ENCODE measurements at regions not wholly inside any gene's neighbourhood (a gene's known extent, or its start where the extent isn't known, plus 50 kb on each side); places are given as distances from the start of the nearest gene placed in this dataset.

DNA sequence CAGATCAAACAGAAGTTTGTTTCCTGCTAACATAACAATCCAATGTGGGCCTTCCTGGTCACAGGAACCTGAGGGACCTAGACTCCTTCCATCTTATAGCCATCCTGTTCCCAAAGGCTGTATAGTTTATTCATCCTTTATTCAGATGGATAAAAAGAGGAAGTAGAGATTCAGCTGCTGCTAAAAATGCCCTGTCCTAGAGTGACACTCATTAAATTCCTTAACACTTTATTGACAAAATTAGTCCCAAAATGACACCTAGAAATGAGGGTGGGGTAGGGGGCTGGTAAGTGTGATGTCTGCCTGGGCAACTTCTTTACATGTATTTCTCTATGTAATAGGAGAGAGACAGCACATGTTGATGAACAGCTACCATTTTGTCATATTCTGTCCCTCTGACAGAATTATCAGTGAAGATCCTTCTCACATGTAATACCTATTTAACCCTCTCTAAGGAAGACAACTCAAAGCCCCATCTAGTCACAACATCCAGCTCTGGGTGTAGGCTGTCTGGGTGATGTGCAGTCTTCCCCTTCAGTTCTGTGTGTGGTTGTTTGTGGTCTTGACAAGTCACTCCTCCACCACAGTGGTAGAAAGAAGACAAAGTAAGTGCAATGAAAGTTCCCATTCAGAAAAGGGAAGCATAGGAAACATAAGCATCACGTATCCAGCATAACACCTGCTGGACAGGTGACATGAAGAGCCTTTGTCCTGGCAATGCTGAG, 253.9 kb upstream of the CNTNAP5 start:
- no peak overlapping the region for H3K9ac ChIP-seq (ENCODE audit: insufficient read depth, low read length)
- H3K79me2 ChIP-seq (ENCODE audit: control insufficient read depth, insufficient read depth, low read length), result no peaks in the 10 kb centered on the region
- TF ChIP-seq, protein P1, sequence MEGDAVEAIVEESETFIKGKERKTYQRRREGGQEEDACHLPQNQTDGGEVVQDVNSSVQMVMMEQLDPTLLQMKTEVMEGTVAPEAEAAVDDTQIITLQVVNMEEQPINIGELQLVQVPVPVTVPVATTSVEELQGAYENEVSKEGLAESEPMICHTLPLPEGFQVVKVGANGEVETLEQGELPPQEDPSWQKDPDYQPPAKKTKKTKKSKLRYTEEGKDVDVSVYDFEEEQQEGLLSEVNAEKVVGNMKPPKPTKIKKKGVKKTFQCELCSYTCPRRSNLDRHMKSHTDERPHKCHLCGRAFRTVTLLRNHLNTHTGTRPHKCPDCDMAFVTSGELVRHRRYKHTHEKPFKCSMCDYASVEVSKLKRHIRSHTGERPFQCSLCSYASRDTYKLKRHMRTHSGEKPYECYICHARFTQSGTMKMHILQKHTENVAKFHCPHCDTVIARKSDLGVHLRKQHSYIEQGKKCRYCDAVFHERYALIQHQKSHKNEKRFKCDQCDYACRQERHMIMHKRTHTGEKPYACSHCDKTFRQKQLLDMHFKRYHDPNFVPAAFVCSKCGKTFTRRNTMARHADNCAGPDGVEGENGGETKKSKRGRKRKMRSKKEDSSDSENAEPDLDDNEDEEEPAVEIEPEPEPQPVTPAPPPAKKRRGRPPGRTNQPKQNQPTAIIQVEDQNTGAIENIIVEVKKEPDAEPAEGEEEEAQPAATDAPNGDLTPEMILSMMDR (conservative IDR thresholded peaks at IDR 0.05 in 1 of 2, IDR thresholded peaks at IDR 0.05 in 1 of 2; ENCODE audit: low read depth in 1 of 2, low read length in 2 of 2), result no peak
- TF ChIP-seq EZH2 (IDR thresholded peaks at IDR 0.05; ENCODE audit: low read length, missing control alignments), result no peak
- no peak overlapping the region for H2AFZ ChIP-seq (ENCODE audit: low read length)
- H3K27me3 ChIP-seq (ENCODE audit: control insufficient read depth, insufficient read depth, low read length), result no peaks in the 10 kb centered on the region
- H3K9me3 ChIP-seq (ENCODE audit: control insufficient read depth, insufficient read depth, low read depth, low read length), result no peaks in the 10 kb centered on the region
- H3K27ac ChIP-seq (ENCODE audit: insufficient read depth, low read length), result no peak overlapping the region
- H3K4me1 ChIP-seq (ENCODE audit: control insufficient read depth, extremely low read depth, insufficient read depth, low read length), result no peaks in the 10 kb centered on the region
- H3K4me3 ChIP-seq (replicated peaks in 1 of 4; ENCODE audit: control extremely low read depth in 1 of 4, insufficient read depth in 1 of 4, low read depth in 3 of 4, low read length in 4 of 4), result no peak overlapping the region
- no peak overlapping the region for H3K4me2 ChIP-seq (ENCODE audit: extremely low read depth, insufficient read depth, low read length)
- H3K36me3 ChIP-seq (ENCODE audit: control insufficient read depth, insufficient read depth, low read length), result no peaks in the 10 kb centered on the region
- DNase-seq (ENCODE audit: low read depth in 2 of 2), result no peak
- no peaks in the 10 kb centered on the region for H4K20me1 ChIP-seq (ENCODE audit: control insufficient read depth, extremely low read depth, insufficient read depth, low read length)

DNA sequence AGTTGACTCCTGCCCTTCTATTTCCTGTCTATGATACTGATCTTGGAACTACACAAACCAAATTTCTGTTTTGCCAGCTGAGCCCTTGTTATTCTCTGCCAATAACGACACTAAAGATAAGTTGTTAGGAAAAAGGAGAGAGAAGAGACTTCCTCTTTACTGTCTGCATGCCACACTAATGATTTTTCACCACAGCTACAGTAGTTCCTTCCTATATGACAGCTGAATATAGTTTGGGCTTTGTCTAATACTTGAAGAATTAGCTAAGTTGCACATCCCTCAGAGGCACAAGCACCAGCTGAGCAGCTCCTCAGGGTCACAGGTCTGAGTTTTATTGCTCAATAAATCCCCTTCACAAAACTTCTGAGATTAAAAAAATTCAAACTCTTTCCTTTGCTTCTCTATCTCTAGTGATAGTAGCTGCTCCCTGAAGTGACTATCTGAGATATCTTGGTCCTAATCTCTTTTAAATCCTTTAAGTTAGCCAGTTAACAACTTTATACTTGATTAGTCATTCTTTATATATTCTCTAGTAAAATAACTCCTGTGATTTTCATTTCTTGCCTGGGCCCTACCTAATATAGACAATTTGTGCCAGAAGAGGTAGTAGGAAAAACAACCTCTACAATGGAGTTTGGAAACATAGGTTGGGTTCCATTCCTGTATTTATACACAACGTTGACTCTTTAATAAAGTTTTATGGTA, 253.0 kb upstream of the CNTNAP5 start:
- H4K20me1 ChIP-seq (ENCODE audit: control insufficient read depth, extremely low read depth, insufficient read depth, low read length), result no peaks in the 10 kb centered on the region
- H3K27ac ChIP-seq (ENCODE audit: insufficient read depth, low read length), result no peak overlapping the region
- no peak for TF ChIP-seq EZH2 (IDR thresholded peaks at IDR 0.05; ENCODE audit: low read length, missing control alignments)
- TF ChIP-seq, protein P1 (conservative IDR thresholded peaks at IDR 0.05 in 1 of 2, IDR thresholded peaks at IDR 0.05 in 1 of 2; ENCODE audit: low read depth in 1 of 2, low read length in 2 of 2), result no peak
- no peaks in the 10 kb centered on the region for H3K27me3 ChIP-seq (ENCODE audit: control insufficient read depth, insufficient read depth, low read length)
- H3K79me2 ChIP-seq (ENCODE audit: control insufficient read depth, insufficient read depth, low read length), result no peaks in the 10 kb centered on the region
- no peak for DNase-seq (ENCODE audit: low read depth in 2 of 2)
- no peaks in the 10 kb centered on the region for H3K9me3 ChIP-seq (ENCODE audit: control insufficient read depth, insufficient read depth, low read depth, low read length)
- no peaks in the 10 kb centered on the region for H3K36me3 ChIP-seq (ENCODE audit: control insufficient read depth, insufficient read depth, low read length)
- no peaks in the 10 kb centered on the region for H3K4me1 ChIP-seq (ENCODE audit: control insufficient read depth, extremely low read depth, insufficient read depth, low read length)
- no peak overlapping the region for H3K9ac ChIP-seq (ENCODE audit: insufficient read depth, low read length)
- no peak overlapping the region for H3K4me2 ChIP-seq (ENCODE audit: extremely low read depth, insufficient read depth, low read length)
- no peak overlapping the region for H2AFZ ChIP-seq (ENCODE audit: low read length)
- no peak overlapping the region for H3K4me3 ChIP-seq (replicated peaks in 1 of 4; ENCODE audit: control extremely low read depth in 1 of 4, insufficient read depth in 1 of 4, low read depth in 3 of 4, low read length in 4 of 4)

DNA sequence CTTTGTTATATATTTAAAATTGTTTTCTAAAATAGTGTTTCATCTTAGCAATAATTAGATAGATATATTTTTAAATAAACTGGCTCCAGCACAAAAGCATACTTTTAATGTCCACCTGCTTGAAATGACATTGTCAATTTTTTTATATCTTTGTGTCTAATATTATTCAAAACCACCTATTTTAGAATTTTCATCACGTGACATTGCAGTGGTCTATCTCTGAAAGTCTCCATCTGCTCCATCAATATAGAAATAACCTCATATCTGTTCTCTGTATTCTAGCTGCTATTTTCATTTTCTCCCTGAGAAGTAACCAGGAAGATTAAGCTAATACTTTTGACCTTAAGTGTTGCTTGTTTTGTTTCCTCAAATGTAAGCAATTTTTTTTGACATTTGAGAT, 248.0 kb upstream of the CNTNAP5 start:
- Histone ChIP-seq H3K4me3 (replicated peaks in 1 of 4; ENCODE audit: control extremely low read depth in 1 of 4, insufficient read depth in 1 of 4, low read depth in 3 of 4, low read length in 4 of 4) (no peak overlapping the region), H3K27me3 (ENCODE audit: control insufficient read depth, insufficient read depth, low read length) (no peaks in the 10 kb centered on the region), H2AFZ (ENCODE audit: low read length) (no peak overlapping the region), H3K4me1 (ENCODE audit: control insufficient read depth, extremely low read depth, insufficient read depth, low read length) (no peaks in the 10 kb centered on the region), H3K9ac (ENCODE audit: insufficient read depth, low read length) (no peak overlapping the region), H4K20me1 (ENCODE audit: control insufficient read depth, extremely low read depth, insufficient read depth, low read length) (no peaks in the 10 kb centered on the region), H3K36me3 (ENCODE audit: control insufficient read depth, insufficient read depth, low read length) (no peaks in the 10 kb centered on the region), H3K27ac (ENCODE audit: insufficient read depth, low read length) (no peak overlapping the region), H3K4me2 (ENCODE audit: extremely low read depth, insufficient read depth, low read length) (no peak overlapping the region), H3K79me2 (ENCODE audit: control insufficient read depth, insufficient read depth, low read length) (no peaks in the 10 kb centered on the region), H3K9me3 (ENCODE audit: control insufficient read depth, insufficient read depth, low read depth, low read length) (no peaks in the 10 kb centered on the region)
- TF ChIP-seq, protein P1 (conservative IDR thresholded peaks at IDR 0.05 in 1 of 2, IDR thresholded peaks at IDR 0.05 in 1 of 2; ENCODE audit: low read depth in 1 of 2, low read length in 2 of 2), result no peak
- TF ChIP-seq EZH2 (IDR thresholded peaks at IDR 0.05; ENCODE audit: low read length, missing control alignments), result no peak
- no peak for DNase-seq (ENCODE audit: low read depth in 2 of 2)
